ENCODE measurements at regions not wholly inside any gene's neighbourhood (a gene's known extent, or its start where the extent isn't known, plus 50 kb on each side); places are given as distances from the start of the nearest gene placed in this dataset.
"Not testable (repeated sequence)": the region's sequence is repeated elsewhere in the genome, so short reads cannot be mapped to it uniquely, and the experiment has no call there.

DNA sequence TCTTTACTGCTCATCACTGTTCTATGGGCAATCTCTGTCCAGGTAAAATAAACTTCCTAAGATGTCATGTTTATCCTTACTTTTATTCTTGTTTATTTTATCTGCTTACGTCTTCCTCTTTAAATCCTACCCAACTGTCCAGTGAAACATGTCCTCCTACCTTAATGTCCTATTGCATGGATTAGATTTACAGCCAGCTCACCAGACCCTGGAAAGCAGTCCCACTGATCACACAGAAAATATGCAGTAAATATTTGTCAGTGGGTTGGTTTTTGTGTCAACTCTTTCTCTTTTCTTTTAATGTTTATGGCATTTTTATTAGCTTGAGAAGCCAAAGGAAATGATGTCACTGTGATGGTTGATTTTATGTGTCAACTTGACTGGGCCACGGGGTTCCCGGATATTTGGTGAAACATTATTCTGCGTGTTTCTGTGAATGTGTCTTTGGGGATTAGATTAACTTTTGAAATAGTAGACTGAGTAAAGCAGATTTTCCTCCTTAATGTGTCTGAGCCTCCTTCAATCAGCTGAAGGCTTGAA lies 258.3 kb downstream of the SRGAP2C start:
- TF ChIP-seq, protein P1, sequence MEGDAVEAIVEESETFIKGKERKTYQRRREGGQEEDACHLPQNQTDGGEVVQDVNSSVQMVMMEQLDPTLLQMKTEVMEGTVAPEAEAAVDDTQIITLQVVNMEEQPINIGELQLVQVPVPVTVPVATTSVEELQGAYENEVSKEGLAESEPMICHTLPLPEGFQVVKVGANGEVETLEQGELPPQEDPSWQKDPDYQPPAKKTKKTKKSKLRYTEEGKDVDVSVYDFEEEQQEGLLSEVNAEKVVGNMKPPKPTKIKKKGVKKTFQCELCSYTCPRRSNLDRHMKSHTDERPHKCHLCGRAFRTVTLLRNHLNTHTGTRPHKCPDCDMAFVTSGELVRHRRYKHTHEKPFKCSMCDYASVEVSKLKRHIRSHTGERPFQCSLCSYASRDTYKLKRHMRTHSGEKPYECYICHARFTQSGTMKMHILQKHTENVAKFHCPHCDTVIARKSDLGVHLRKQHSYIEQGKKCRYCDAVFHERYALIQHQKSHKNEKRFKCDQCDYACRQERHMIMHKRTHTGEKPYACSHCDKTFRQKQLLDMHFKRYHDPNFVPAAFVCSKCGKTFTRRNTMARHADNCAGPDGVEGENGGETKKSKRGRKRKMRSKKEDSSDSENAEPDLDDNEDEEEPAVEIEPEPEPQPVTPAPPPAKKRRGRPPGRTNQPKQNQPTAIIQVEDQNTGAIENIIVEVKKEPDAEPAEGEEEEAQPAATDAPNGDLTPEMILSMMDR (IDR thresholded peaks at IDR 0.05; ENCODE audit: low read depth, low read length, missing control alignments), result no peak
- no peak overlapping the region for H3K4me3 ChIP-seq (ENCODE audit: low read depth, low read length)
- DNase-seq (ENCODE audit: low read depth), result no peak

- TF ChIP-seq, protein P1 (IDR thresholded peaks at IDR 0.05; ENCODE audit: low read depth, low read length, missing control alignments), result no peak
- no peak overlapping the region for H3K4me3 ChIP-seq (ENCODE audit: low read depth, low read length)
- DNase-seq (ENCODE audit: low read depth), result no peak
These were observed 259.3 kb downstream of the SRGAP2C start for GRCh38 chr1:121444096-121444495.

- DNase-seq (ENCODE audit: low read depth), result no peak
- no peak overlapping the region for H3K4me3 ChIP-seq (ENCODE audit: low read depth, low read length)
- TF ChIP-seq, protein P1 (IDR thresholded peaks at IDR 0.05; ENCODE audit: low read depth, low read length, missing control alignments), result no peak
These were observed 260.9 kb downstream of the SRGAP2C start for GRCh38 chr1:121445679-121446078.

- not testable (repeated sequence) for DNase-seq (ENCODE audit: low read depth); H3K4me3 ChIP-seq (ENCODE audit: low read depth, low read length)
These were observed 262.6 kb downstream of the SRGAP2C start for GRCh38 chr1:121447280-121447923.

DNA sequence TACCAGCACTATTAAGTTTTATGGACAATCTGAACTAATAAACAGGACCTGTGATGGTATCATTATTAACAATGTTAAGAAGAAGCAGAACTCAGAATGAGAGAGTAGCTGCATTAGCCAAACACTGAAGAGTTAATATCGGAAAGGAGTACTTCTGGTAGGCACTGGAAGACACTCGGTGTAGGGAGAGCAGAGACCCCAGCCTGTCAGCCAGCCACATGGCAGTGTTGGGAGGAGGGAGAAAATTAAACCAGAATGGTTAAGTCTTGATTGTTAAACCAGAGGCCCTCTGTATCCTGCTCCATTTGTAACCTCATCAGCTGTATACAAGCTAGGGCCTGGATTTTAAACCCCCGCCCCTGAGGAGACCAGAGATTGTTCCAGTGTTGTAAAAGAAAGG lies 263.3 kb downstream of the SRGAP2C start:
- not testable (repeated sequence) for H3K4me3 ChIP-seq (ENCODE audit: low read depth, low read length); DNase-seq (ENCODE audit: low read depth)

GRCh38 chr1:121448851-121449250 lies 264.1 kb downstream of the SRGAP2C start:
- no peak overlapping the region for H3K4me3 ChIP-seq (ENCODE audit: low read depth, low read length)
- DNase-seq (ENCODE audit: low read depth), result no peak
- TF ChIP-seq, protein P1 (IDR thresholded peaks at IDR 0.05; ENCODE audit: low read depth, low read length, missing control alignments), result no peak

- DNase-seq (ENCODE audit: low read depth), result no peak
- H3K4me3 ChIP-seq (ENCODE audit: low read depth, low read length), result no peak overlapping the region
- TF ChIP-seq, protein P1 (IDR thresholded peaks at IDR 0.05; ENCODE audit: low read depth, low read length, missing control alignments), result no peak
These were observed 267.7 kb downstream of the SRGAP2C start for GRCh38 chr1:121452484-121452883.

DNA sequence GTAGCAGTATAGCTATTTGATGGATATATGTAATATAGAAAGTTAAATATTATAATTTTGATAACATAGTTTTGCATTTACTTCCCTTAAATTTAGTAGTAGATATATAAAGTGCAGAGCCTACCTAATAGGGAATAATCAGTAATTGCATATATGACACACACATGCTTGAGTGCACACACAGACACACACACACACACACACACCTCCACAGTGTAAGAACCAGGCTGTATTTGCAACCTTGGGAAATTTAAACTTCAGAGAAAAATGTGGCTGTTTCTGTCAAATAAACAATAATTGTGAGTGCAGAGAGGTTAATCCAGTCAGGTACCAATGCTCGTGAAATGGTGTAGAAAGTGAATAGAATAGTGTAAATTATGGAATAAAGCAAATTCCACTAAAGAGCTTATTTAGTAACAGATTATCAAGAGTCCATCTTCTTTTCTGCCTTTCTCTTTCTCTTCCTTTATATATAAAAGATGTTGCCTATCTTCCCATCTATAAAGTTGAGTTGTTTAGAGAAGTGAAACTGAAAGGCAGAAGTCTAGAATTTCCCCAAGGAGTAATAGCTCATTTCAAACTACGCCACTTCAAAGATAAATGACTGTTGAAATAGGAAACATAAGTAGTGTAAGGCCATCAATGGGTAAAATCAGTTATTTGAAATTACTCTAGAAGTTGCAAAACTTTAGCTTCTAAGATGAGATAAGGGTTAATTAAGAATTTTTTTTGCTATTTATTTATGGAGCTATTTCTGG lies 273.7 kb downstream of the SRGAP2C start:
- TF ChIP-seq, protein P1 (IDR thresholded peaks at IDR 0.05; ENCODE audit: low read depth, low read length, missing control alignments), result no peak
- no peak overlapping the region for H3K4me3 ChIP-seq (ENCODE audit: low read depth, low read length)
- DNase-seq (ENCODE audit: low read depth), result peak; percentile 36

All from GM12864 (cell line).